HG03354 (cell line): ENCODE measurements at regions not wholly inside any gene's neighbourhood (a gene's known extent, or its start where the extent isn't known, plus 50 kb on each side); places are given as distances from the start of the nearest gene placed in this dataset.

Source experiments
- ATAC-seq: cut with Tn5 transposase; IDR thresholded peaks from one replicate; pipeline ENCODE4 v1.9.1; 2021; ENCODE audit warnings: mild to moderate bottlenecking; ENCODE audit not compliant: unreplicated experiment, poor library complexity, severe bottlenecking

GRCh38 chr17:65381152-65381551, 180.3 kb downstream of the AXIN2 start:
- ATAC-seq: no peak

DNA sequence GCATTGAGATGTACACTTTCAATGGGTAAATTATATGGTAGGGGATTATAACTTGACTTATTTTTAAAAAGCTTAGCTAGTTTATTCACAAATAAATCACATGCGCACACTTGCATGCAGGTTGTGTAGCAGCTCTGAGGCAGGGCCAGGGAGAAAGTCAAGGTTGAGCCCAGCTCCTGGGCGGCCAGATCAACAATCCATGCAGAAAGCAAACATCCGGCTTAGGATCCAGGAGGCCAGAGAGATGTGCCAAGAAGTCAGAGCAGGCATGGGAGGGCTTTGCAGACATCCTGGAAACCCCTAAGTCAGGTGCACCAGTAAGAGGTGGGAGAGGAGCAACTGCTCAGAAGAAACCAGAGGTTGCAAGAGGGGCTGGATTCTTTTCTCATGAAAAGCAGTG, 186.5 kb downstream of the AXIN2 start:
- ATAC-seq: no peak

GRCh38 chr17:65371702-65372101, 189.7 kb downstream of the AXIN2 start:
- no peak for ATAC-seq

DNA sequence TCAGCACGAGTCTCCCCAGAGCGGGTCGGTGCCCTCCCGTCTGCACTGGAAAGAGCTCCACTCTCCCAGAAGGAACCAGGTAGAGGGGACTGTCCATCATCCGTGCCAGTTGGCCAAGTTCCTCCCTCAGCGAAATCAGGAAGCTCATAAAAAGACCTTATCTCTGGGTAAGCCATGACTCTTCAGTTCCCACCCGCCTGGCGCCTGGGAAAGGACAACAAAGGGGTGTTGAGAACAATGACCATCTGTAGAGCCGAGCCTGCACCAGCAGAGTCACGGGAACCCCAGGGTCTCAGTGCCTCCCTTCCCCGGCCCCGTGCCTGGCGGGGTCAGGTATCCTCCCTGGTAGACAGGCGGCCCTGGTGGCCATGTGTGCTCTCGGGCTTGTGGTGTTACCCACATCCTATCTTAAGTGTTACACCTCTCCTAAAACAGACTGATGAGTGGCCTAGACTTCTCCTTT, 190.7 kb downstream of the AXIN2 start:
- no peak for ATAC-seq

DNA sequence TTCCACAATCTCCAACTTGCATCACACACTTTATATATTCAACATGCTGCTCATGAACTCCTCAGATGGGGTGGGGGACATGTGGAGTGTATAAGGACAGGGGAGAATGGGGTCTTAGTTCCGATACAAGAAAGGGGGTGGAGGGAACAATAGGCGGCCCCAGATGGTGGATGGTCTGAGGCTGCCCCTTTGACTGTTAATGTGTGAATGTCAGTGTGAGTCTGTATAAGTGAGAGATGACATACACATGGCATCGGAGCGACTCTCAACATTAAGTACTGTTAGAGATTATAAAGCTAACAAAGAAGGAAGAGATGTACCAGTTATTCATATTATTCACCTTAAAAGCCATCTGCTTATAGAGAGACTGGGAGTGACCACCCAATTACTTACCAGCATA, 193.1 kb downstream of the AXIN2 start:
- ATAC-seq: no peak

- ATAC-seq: no peak
These were observed 195.2 kb downstream of the AXIN2 start for GRCh38 chr17:65366102-65366844.

DNA sequence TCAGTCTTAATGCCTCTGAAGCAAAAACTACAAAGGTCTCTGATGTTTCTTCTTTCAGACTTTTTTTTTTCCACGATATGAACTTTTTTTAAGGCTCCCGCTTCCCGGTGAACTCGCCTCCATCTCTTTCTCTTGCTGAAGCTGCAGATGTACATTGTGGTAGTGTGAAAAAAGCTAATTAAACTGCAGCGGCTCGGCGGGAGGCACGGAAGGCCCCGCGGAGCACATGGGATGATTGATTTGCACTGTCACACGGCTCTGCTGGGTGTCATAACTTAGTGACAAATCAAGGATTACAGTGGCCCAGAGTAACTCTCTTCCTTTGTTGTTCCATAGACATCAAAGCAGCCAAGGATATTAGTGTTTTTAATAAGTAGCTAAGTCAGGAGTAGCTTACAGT, 196.3 kb downstream of the AXIN2 start:
- no peak for ATAC-seq

GRCh38 chr17:65364438-65364837, 197.0 kb downstream of the AXIN2 start:
- no peak for ATAC-seq

DNA sequence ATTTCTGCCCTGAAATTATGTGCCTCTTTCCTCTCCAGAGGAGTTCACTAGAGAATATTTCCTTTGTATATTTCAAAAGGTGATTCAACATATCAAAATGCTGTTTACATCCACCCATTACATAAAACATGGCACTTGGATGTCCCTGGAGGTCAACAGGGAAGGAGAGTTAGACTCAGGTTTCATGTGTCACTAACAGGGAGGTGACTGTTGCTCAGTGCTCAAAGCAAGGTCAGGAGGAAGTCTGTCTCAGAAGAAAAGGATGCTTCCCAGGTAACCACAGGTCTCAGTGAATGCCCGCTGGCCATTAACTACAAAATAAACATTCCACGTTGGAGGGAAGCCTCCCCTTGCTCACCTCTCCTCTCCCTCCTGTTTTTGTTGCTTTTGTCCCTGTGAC, 198.6 kb downstream of the AXIN2 start:
- no peak for ATAC-seq

GRCh38 chr17:65360961-65361552, 200.4 kb downstream of the AXIN2 start:
- ATAC-seq: no peak

DNA sequence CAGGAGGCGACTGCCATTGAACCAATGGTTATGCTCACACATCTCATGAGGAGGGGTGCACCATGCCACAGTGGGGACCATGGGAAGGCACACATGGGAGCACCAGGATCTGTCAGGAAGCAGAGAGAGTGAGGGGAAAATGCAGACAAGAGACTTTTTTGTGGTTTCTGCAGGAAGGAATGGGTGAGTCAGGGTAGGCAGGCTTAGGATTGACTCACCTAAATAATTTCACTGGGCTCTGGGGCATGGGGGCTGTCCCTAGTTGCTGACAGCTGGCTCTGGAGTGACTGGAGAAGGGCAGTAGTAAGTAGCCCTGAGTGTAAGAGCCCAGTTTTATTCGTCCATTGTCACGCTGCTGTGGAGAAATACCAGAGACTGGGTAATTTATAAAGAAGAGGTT, 202.4 kb downstream of the AXIN2 start:
- no peak for ATAC-seq

GRCh38 chr17:65356536-65356935, 204.9 kb downstream of the AXIN2 start:
- ATAC-seq: no peak

DNA sequence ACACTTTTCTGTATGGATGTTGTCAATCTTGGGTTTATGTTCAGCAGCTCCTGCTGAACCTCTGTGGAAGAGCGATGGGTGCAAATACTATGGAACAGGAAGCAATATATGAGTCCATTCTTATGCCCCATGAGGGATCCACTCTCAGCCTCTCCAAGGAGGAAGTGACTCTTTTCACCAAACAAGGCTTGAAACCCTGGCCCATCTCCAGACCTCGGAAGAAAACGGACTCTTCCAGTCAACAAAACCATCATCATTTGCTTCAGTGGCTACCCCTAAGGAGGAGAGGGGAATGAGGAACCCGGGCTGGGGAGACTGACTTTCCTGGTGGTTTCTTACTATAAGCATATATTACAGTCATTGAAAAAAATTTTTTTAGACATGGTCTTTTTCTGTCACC, 206.2 kb downstream of the AXIN2 start:
- no peak for ATAC-seq

DNA sequence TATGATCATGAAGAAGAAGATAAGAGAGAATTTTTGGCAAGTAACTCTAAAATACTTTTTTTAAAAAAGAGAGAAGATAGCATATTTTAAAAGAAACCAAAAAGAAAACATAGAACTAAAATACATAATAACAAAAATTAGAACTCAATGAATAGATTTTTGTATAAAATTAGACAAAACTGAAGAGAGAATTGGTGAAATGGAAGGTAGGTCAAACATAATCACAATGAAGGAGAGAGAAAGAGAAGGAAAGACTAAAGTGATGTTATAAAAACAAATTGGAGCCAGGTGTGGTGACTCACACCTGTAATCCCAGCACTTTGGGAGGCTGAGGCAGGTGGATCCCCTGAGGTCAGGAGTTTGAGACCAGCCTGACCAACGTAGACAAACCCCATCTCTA, 211.5 kb downstream of the AXIN2 start:
- ATAC-seq: no peak

- ATAC-seq: no peak
These were observed 209.0 kb downstream of the RGS9 start for GRCh38 chr17:65346166-65346565.

DNA sequence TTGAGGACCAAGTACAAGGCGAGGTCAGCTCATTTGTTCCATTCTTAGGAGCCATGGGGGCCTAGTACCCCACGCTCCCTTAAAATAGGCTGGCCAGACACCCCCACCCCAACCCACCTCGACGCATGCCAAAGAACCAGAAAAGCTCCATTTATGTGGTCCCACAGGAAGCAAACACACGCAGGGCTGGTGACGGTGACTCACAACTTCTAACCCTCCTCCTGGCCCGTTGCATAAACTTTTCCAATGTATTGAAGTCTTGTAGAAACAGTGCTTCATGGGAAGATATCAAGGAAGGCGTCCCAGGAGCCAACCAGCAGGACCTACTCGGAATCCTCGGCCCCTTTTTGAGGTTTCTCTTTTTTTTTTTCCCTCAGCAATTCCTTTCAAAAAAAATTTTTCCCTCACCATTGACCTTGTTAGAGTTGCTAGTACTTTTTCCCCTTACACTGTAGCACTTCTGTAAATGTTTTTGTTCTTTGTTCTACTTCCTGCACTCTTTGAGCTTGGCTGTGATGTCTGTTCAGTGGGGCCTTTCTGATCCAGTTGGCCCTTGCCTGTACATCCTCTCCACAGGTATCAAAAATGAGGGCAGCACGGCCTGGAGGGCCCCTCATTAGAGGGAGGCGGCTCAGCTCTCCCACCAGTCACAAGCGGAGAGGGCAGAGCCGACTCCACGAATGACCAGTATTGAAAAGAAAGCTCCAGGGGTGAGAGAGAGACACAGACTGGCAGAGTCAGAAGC, 208.3 kb downstream of the RGS9 start:
- no peak for ATAC-seq

- no peak for ATAC-seq
These were observed 203.2 kb downstream of the RGS9 start for GRCh38 chr17:65340401-65340800.

- ATAC-seq: no peak
These were observed 197.2 kb downstream of the RGS9 start for GRCh38 chr17:65334406-65334805.

DNA sequence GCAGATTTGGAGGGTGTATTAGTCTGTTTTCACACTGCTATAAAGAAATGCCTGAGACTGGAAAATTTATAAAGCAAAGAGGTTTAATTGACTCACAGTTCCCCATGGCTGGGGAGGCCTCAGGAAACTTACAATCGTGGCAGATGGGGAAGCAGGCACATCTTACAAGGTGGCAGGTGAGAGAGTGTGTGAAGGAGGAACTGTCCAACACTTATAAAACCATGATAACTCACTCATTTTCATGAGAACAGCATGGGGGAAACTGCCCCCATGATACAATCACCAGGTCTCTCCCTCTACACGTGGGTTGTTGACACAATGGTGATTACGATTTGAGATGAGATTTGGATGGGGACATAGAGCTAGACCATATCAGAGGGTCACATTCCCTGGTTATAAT, 195.6 kb downstream of the RGS9 start:
- no peak for ATAC-seq

- no peak for ATAC-seq
These were observed 195.2 kb downstream of the RGS9 start for GRCh38 chr17:65332375-65332774.

DNA sequence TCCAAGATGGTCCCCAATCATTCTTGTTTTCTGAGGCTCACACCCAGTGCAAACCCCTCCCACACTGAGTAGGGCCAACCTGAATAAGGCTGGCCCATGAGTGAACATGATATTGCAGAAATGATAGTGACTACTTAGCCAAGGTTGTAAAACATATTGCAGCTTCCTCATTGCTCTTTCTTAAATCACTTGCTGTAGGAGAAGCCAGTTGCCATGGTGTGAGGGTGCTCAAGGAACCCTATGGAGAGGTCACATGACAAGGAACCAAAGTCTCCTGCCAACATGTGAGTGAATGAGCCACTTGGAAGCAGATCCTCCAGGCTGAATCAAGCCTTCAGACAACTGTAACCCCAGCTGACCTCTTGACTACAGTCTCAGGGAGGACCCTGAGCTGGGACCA, 191.4 kb downstream of the RGS9 start:
- no peak for ATAC-seq
